ENCODE measurements at regions not wholly inside any gene's neighbourhood (a gene's known extent, or its start where the extent isn't known, plus 50 kb on each side); places are given as distances from the start of the nearest gene placed in this dataset.

DNA sequence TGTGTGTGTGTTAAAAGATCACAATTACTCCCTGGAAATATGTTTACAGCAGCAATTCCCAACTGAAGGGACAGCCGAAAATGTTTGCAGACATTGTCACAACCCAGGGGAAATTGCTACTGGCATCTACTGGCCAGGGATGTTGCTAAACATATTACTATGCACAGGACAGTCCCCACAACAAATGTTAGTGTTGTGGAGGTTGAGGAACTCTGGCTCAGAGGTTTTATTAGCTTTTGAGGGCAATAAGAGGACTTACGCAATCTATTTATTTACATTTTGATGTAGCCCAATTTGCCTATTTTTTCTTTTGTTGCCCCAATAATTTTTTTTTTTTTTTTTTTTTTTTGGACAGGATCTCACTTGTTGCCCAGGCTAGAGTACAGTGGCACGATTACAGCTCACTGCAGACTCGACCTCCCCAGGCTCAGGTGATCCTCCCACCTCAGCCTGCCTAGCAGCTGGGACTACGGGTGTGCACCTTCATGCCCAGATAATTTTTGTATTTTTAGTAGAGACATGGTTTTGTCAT lies 154.1 kb downstream of the RPS12 start:
- Mint-ChIP-seq H3K4me3 (no peak overlapping the region), H3K27ac (no peak overlapping the region), H3K4me1 (peaks cover 0 to 5% (median 0%) of the 10 kb centered on the region in 3 donors), H3K27me3 (peaks cover 8 to 33% of the 10 kb centered on the region in 2 donors), H3K9me3 (no peaks in the 10 kb centered on the region), H3K36me3 (no peaks in the 10 kb centered on the region)
- Histone ChIP-seq H3K4me1 (ENCODE audit: control insufficient read depth in 1 of 2, extremely low read depth in 1 of 2, insufficient read depth in 2 of 2, low read length in 2 of 2) (no peaks in the 10 kb centered on the region), H3K36me3 (ENCODE audit: control insufficient read depth in 2 of 2, extremely low read depth in 1 of 2, insufficient read depth in 1 of 2, low read length in 1 of 2) (no peaks in the 10 kb centered on the region), H3K27me3 (replicated peaks in 1 of 2; ENCODE audit: control insufficient read depth in 2 of 2, extremely low read depth in 1 of 2, insufficient read depth in 2 of 2, low read length in 1 of 2) (peaks cover 0 to 7% of the 10 kb centered on the region in 2 experiments), H3K27ac (ENCODE audit: low read length) (no peak overlapping the region), H3K9me3 (no peaks in the 10 kb centered on the region), H3K4me3 (ENCODE audit: control insufficient read depth in 1 of 2, extremely low read depth in 1 of 2, low read length in 1 of 2) (no peak overlapping the region)
- no peak for ATAC-seq (replicated peaks in 1 of 4)
- no CpG with 5 or more reads among the region's 5 CpGs for WGBS (ENCODE audit: insufficient coverage)
- no peak for DNase-seq
- CTCF ChIA-PET = no interaction called here
- POLR2A ChIA-PET = no interaction called here

DNA sequence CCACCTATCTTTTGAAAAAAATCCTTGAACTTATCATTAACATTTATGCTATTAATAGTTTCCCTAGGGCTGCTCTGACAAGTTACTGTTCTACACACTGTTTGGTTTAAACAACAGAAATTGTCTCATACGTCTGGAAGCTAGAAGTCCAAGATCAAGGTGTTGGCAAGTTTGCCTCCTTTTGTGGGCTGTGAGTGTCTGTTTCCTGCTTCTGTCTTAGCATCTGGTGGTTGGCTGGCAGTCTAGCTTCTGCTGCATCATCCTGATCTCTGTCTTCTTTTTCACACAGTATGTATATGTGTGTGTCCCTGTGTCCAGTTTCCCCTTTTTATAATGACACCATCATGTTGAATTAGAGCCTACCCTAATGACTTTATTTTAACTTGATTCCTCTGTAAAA lies 154.8 kb downstream of the RPS12 start:
- WGBS (ENCODE audit: insufficient coverage) = 0% methylated on average over 1 of the region's 1 CpG
- no peaks in the 10 kb centered on the region for H3K9me3 Mint-ChIP-seq

GRCh38 chr6:132971676-132972075 lies 157.3 kb downstream of the RPS12 start:
- Mint-ChIP-seq H3K27me3 (peaks cover 9 to 21% of the 10 kb centered on the region in 2 donors), H3K27ac (no peak overlapping the region), H3K36me3 (no peaks in the 10 kb centered on the region), H3K4me3 (no peak overlapping the region), H3K4me1 (no peaks in the 10 kb centered on the region), H3K9me3 (no peaks in the 10 kb centered on the region)
- Histone ChIP-seq H3K27me3 (replicated peaks in 1 of 2; ENCODE audit: control insufficient read depth in 2 of 2, extremely low read depth in 1 of 2, insufficient read depth in 2 of 2, low read length in 1 of 2) (peaks cover 0 to 7% of the 10 kb centered on the region in 2 experiments), H3K36me3 (ENCODE audit: control insufficient read depth in 2 of 2, extremely low read depth in 1 of 2, insufficient read depth in 1 of 2, low read length in 1 of 2) (no peaks in the 10 kb centered on the region), H3K4me1 (ENCODE audit: control insufficient read depth in 1 of 2, extremely low read depth in 1 of 2, insufficient read depth in 2 of 2, low read length in 2 of 2) (no peaks in the 10 kb centered on the region), H3K4me3 (ENCODE audit: control insufficient read depth in 1 of 2, extremely low read depth in 1 of 2, low read length in 1 of 2) (no peak overlapping the region), H3K27ac (ENCODE audit: low read length) (no peak overlapping the region), H3K9me3 (no peaks in the 10 kb centered on the region)
- ChIA-PET CTCF (no interaction called here), POLR2A (no interaction called here)
- DNase-seq (no peak), ATAC-seq (replicated peaks in 1 of 4) (no peak)
- WGBS (ENCODE audit: insufficient coverage) = 64% methylated on average over 3 of the region's 3 CpGs

More for the DNA sequence above, 154.8 kb downstream of the RPS12 start:
- no peak overlapping the region for H3K27ac ChIP-seq (ENCODE audit: low read length)
- H3K36me3 ChIP-seq (ENCODE audit: control insufficient read depth in 2 of 2, extremely low read depth in 1 of 2, insufficient read depth in 1 of 2, low read length in 1 of 2) = no peaks in the 10 kb centered on the region
- Mint-ChIP-seq H3K4me1 (peaks cover 0 to 5% (median 0%) of the 10 kb centered on the region in 3 donors), H3K4me3 (no peak overlapping the region), H3K27me3 (peaks cover 8 to 32% of the 10 kb centered on the region in 2 donors), H3K27ac (no peak overlapping the region), H3K36me3 (no peaks in the 10 kb centered on the region)
- H3K4me1 ChIP-seq (ENCODE audit: control insufficient read depth in 1 of 2, extremely low read depth in 1 of 2, insufficient read depth in 2 of 2, low read length in 2 of 2) = no peaks in the 10 kb centered on the region
- ChIA-PET POLR2A (no interaction called here), CTCF (no interaction called here)
- no peaks in the 10 kb centered on the region for H3K9me3 ChIP-seq
- ATAC-seq (replicated peaks in 1 of 4) (no peak), DNase-seq (no peak)
- H3K27me3 ChIP-seq (replicated peaks in 1 of 2; ENCODE audit: control insufficient read depth in 2 of 2, extremely low read depth in 1 of 2, insufficient read depth in 2 of 2, low read length in 1 of 2) = peaks cover 0 to 7% of the 10 kb centered on the region in 2 experiments
- H3K4me3 ChIP-seq (ENCODE audit: control insufficient read depth in 1 of 2, extremely low read depth in 1 of 2, low read length in 1 of 2) = no peak overlapping the region

- no peaks in the 10 kb centered on the region for H3K4me1 Mint-ChIP-seq
- Histone ChIP-seq H3K4me3 (ENCODE audit: control insufficient read depth in 1 of 2, extremely low read depth in 1 of 2, low read length in 1 of 2) (no peak overlapping the region), H3K36me3 (ENCODE audit: control insufficient read depth in 2 of 2, extremely low read depth in 1 of 2, insufficient read depth in 1 of 2, low read length in 1 of 2) (no peaks in the 10 kb centered on the region), H3K27me3 (replicated peaks in 1 of 2; ENCODE audit: control insufficient read depth in 2 of 2, extremely low read depth in 1 of 2, insufficient read depth in 2 of 2, low read length in 1 of 2) (peaks cover 0 to 7% of the 10 kb centered on the region in 2 experiments), H3K4me1 (ENCODE audit: control insufficient read depth in 1 of 2, extremely low read depth in 1 of 2, insufficient read depth in 2 of 2, low read length in 2 of 2) (no peaks in the 10 kb centered on the region), H3K9me3 (no peaks in the 10 kb centered on the region), H3K27ac (ENCODE audit: low read length) (no peak overlapping the region)
- ChIA-PET POLR2A (no interaction called here), CTCF (no interaction called here)
- H3K4me3 Mint-ChIP-seq = no peak overlapping the region
- no peaks in the 10 kb centered on the region for H3K36me3 Mint-ChIP-seq
- no peaks in the 10 kb centered on the region for H3K9me3 Mint-ChIP-seq
- DNase-seq (no peak), ATAC-seq (replicated peaks in 1 of 4) (no peak)
- H3K27me3 Mint-ChIP-seq = peaks cover 9 to 21% of the 10 kb centered on the region in 2 donors
- no peak overlapping the region for H3K27ac Mint-ChIP-seq
Observed at GRCh38 chr6:132972254-132972653, 157.9 kb downstream of the RPS12 start.

DNA sequence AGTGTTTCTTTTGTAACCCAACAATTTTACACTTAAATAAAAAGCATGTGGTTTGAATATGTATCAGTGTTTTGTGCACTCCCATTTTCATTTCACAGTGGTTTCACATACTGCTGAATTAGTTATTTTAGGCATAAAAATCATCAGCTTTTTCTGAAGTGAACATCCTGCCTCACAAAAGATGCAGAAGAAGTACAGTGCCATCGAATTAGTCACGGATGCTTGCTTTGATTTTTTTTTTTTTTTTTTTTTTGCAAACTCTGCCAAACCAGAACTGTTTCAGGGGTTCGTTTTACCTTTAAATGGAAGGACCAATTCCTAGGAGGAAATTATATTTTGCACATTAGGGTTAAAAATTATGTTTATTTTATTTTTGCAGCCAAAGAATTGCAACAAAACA lies 158.6 kb downstream of the RPS12 start:
- H3K27me3 ChIP-seq (replicated peaks in 1 of 2; ENCODE audit: control insufficient read depth in 2 of 2, extremely low read depth in 1 of 2, insufficient read depth in 2 of 2, low read length in 1 of 2) = peaks cover 0 to 7% of the 10 kb centered on the region in 2 experiments
- H3K27ac Mint-ChIP-seq = no peak overlapping the region
- no peaks in the 10 kb centered on the region for H3K4me1 Mint-ChIP-seq
- no peak overlapping the region for H3K4me3 ChIP-seq (ENCODE audit: control insufficient read depth in 1 of 2, extremely low read depth in 1 of 2, low read length in 1 of 2)
- H3K9me3 Mint-ChIP-seq = no peaks in the 10 kb centered on the region
- ATAC-seq (replicated peaks in 1 of 4) (no peak), DNase-seq (no peak)
- no peaks in the 10 kb centered on the region for H3K36me3 Mint-ChIP-seq
- no peaks in the 10 kb centered on the region for H3K9me3 ChIP-seq
- POLR2A ChIA-PET = interaction anchor here in 1 of 2 donors (0.6 kb wide), 1 partner anchor 339 kb away, joined by 10 read pairs; no protein-coding TSS in a partner anchor
- H3K27me3 Mint-ChIP-seq = peaks cover 9 to 21% of the 10 kb centered on the region in 2 donors
- no peaks in the 10 kb centered on the region for H3K4me1 ChIP-seq (ENCODE audit: control insufficient read depth in 1 of 2, extremely low read depth in 1 of 2, insufficient read depth in 2 of 2, low read length in 2 of 2)
- H3K4me3 Mint-ChIP-seq = no peak overlapping the region
- no CpG with 5 or more reads among the region's 3 CpGs for WGBS (ENCODE audit: insufficient coverage)
- no peaks in the 10 kb centered on the region for H3K36me3 ChIP-seq (ENCODE audit: control insufficient read depth in 2 of 2, extremely low read depth in 1 of 2, insufficient read depth in 1 of 2, low read length in 1 of 2)
- CTCF ChIA-PET = interaction anchor here in 1 of 2 donors (0.7 kb wide), 1 partner anchor 10 kb away, joined by 3 read pairs; no protein-coding TSS in a partner anchor
- H3K27ac ChIP-seq (ENCODE audit: low read length) = no peak overlapping the region

- DNase-seq (no peak), ATAC-seq (replicated peaks in 1 of 4) (no peak)
- H3K4me1 Mint-ChIP-seq = no peaks in the 10 kb centered on the region
- H3K9me3 Mint-ChIP-seq = no peaks in the 10 kb centered on the region
- Histone ChIP-seq H3K27me3 (replicated peaks in 1 of 2; ENCODE audit: control insufficient read depth in 2 of 2, extremely low read depth in 1 of 2, insufficient read depth in 2 of 2, low read length in 1 of 2) (peaks cover 0 to 6% of the 10 kb centered on the region in 2 experiments), H3K4me3 (ENCODE audit: control insufficient read depth in 1 of 2, extremely low read depth in 1 of 2, low read length in 1 of 2) (no peak overlapping the region), H3K9me3 (no peaks in the 10 kb centered on the region), H3K4me1 (ENCODE audit: control insufficient read depth in 1 of 2, extremely low read depth in 1 of 2, insufficient read depth in 2 of 2, low read length in 2 of 2) (no peaks in the 10 kb centered on the region), H3K27ac (ENCODE audit: low read length) (no peak overlapping the region), H3K36me3 (ENCODE audit: control insufficient read depth in 2 of 2, extremely low read depth in 1 of 2, insufficient read depth in 1 of 2, low read length in 1 of 2) (no peaks in the 10 kb centered on the region)
- ChIA-PET POLR2A (interaction anchor here in 1 of 2 donors (0.6 kb wide), 1 partner anchor 340 kb away, joined by 10 read pairs; no protein-coding TSS in a partner anchor), CTCF (interaction anchor here in 1 of 2 donors (0.7 kb wide), 1 partner anchor 10 kb away, joined by 3 read pairs; no protein-coding TSS in a partner anchor)
- H3K27ac Mint-ChIP-seq = no peak overlapping the region
- WGBS (ENCODE audit: insufficient coverage) = no CpG with 5 or more reads among the region's 3 CpGs
- no peaks in the 10 kb centered on the region for H3K36me3 Mint-ChIP-seq
- peaks cover 9 to 21% of the 10 kb centered on the region in 2 donors for H3K27me3 Mint-ChIP-seq
- no peak overlapping the region for H3K4me3 Mint-ChIP-seq
Observed at GRCh38 chr6:132973514-132973993, 159.2 kb downstream of the RPS12 start.

Data from T-cell (primary cell).